Epithelial cell of proximal tubule (primary cell): ENCODE measurements at regions not wholly inside any gene's neighbourhood (a gene's known extent, or its start where the extent isn't known, plus 50 kb on each side); places are given as distances from the start of the nearest gene placed in this dataset.

ENCODE experiments used
- DNase-seq: peaks from one replicate; pipeline ENCODE4 v3.0.0-alpha.2; 2011; ENCODE audit warnings: low read depth
- H3K4me3 ChIP-seq: 2 replicates; pipeline ENCODE4 v1.5.1; 2011; ENCODE audit warnings: low read depth, mild to moderate bottlenecking, low read length
- CTCF ChIP-seq: conservative IDR thresholded peaks from 2 replicates; pipeline ENCODE4 v1.5.1; 2012; ENCODE audit warnings: low read depth, mild to moderate bottlenecking, low read length

- no peak for DNase-seq
- no peak overlapping the region for H3K4me3 ChIP-seq
- TF ChIP-seq CTCF: no peak
Observed at GRCh38 chr22:34010259-34010658, 90.0 kb upstream of the LARGE1 start.

- H3K4me3 ChIP-seq: no peak overlapping the region
- no peak for TF ChIP-seq CTCF
- no peak for DNase-seq
Observed at GRCh38 chr22:34015642-34016041, 95.4 kb upstream of the LARGE1 start.

- no peak for DNase-seq
- no peak overlapping the region for H3K4me3 ChIP-seq
- no peak for TF ChIP-seq CTCF
Observed at GRCh38 chr22:34017205-34017604, 96.9 kb upstream of the LARGE1 start.

GRCh38 chr22:34019190-34019845 is 99.0 kb upstream of the LARGE1 start:
- DNase-seq: no peak
- H3K4me3 ChIP-seq: no peak overlapping the region
- TF ChIP-seq CTCF: no peak

GRCh38 chr22:34035209-34035608 is 114.9 kb upstream of the LARGE1 start:
- no peak overlapping the region for H3K4me3 ChIP-seq
- TF ChIP-seq CTCF: no peak
- no peak for DNase-seq

- no peak for DNase-seq
- TF ChIP-seq CTCF: no peak
- H3K4me3 ChIP-seq: no peak overlapping the region
Observed at GRCh38 chr22:34036931-34037330, 116.7 kb upstream of the LARGE1 start.

- no peak for TF ChIP-seq CTCF
Observed at GRCh38 chr22:34038801-34039555, 118.7 kb upstream of the LARGE1 start.

More at GRCh38 chr22:34038801-34039555, 118.7 kb upstream of the LARGE1 start:
- no peak overlapping the region for H3K4me3 ChIP-seq
- DNase-seq: no peak
